Adipocyte (in vitro differentiated cells): ENCODE measurements at regions not wholly inside any gene's neighbourhood (a gene's known extent, or its start where the extent isn't known, plus 50 kb on each side); places are given as distances from the start of the nearest gene placed in this dataset.

Experiments
- DNase-seq: peaks from one replicate; pipeline ENCODE4 v3.0.0-alpha.2; 2015; ENCODE audit warnings: low read depth
- H3K27me3 ChIP-seq: replicated peaks from 2 replicates; pipeline ENCODE4 v1.7.0; 2013; ENCODE audit warnings: mild to moderate bottlenecking, low read length, moderate library complexity; ENCODE audit not compliant: control insufficient read depth, insufficient read depth
- H3K36me3 ChIP-seq: 2 replicates; pipeline ENCODE4 v1.7.0; 2013; ENCODE audit warnings: low read length, mild to moderate bottlenecking, moderate library complexity; ENCODE audit not compliant: control insufficient read depth, insufficient read depth, severe bottlenecking
- H3K4me1 ChIP-seq: 2 replicates; pipeline ENCODE4 v1.7.0; 2013; ENCODE audit warnings: mild to moderate bottlenecking, low read length, moderate library complexity; ENCODE audit not compliant: control insufficient read depth, insufficient read depth
- H3K4me3 ChIP-seq: 2 replicates; pipeline ENCODE4 v1.7.0; 2013; ENCODE audit warnings: mild to moderate bottlenecking, low read length, moderate library complexity
- H3K9ac ChIP-seq: 2 replicates; pipeline ENCODE4 v1.7.0; 2013; ENCODE audit warnings: mild to moderate bottlenecking, low read length, moderate library complexity
- H3K9me3 ChIP-seq: 2 replicates; pipeline ENCODE4 v1.7.0; 2013; ENCODE audit warnings: mild to moderate bottlenecking, low read length, moderate library complexity; ENCODE audit not compliant: control insufficient read depth

GRCh38 chr18:7490104-7490503 is 77.0 kb upstream of the PTPRM start:
- no peak overlapping the region for H3K4me3 ChIP-seq
- peaks cover 2% of the 10 kb centered on the region for H3K9me3 ChIP-seq
- H3K4me1 ChIP-seq = peaks cover 6% of the 10 kb centered on the region
- DNase-seq = no peak
- no peaks in the 10 kb centered on the region for H3K36me3 ChIP-seq
- no peak overlapping the region for H3K9ac ChIP-seq
- H3K27me3 ChIP-seq = no peaks in the 10 kb centered on the region

GRCh38 chr18:7492385-7492784 is 74.7 kb upstream of the PTPRM start:
- H3K4me3 ChIP-seq = no peak overlapping the region
- no peak overlapping the region for H3K9ac ChIP-seq
- H3K4me1 ChIP-seq = peaks cover 18% of the 10 kb centered on the region
- no peak for DNase-seq
- peaks cover 2% of the 10 kb centered on the region for H3K27me3 ChIP-seq
- H3K36me3 ChIP-seq = no peaks in the 10 kb centered on the region
- peaks cover 2% of the 10 kb centered on the region for H3K9me3 ChIP-seq

DNA sequence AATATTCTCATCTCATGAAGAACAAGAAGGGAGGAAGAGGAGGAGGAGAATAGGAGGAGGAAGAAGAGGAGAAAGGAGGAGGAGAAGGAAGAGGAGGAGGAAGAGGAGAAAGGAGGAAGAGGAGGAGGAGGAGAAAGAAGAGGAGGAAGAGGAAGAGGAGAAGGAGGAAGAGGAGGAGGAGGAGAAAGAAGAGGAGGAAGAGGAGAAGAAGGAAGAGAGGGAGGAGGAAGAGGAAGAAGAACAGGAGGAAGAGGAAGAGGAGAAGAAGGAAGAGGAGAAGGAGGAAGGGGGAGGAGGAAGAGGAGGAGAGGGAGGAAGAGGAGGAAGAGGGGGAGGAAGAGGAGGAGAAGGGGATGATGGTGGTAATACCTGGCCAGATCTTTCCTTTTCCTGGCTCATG is 70.0 kb upstream of the PTPRM start:
- H3K4me1 ChIP-seq = peaks cover 12% of the 10 kb centered on the region
- no peaks in the 10 kb centered on the region for H3K36me3 ChIP-seq
- H3K27me3 ChIP-seq = peaks cover 3% of the 10 kb centered on the region
- no peak overlapping the region for H3K9ac ChIP-seq
- H3K9me3 ChIP-seq = no peaks in the 10 kb centered on the region
- no peak for DNase-seq
- H3K4me3 ChIP-seq = no peak overlapping the region

- H3K4me3 ChIP-seq = no peak overlapping the region
- no peaks in the 10 kb centered on the region for H3K36me3 ChIP-seq
- H3K9ac ChIP-seq = no peak overlapping the region
Observed at GRCh38 chr18:7511106-7511505, 56.0 kb upstream of the PTPRM start.

GRCh38 chr18:7512348-7512747 is 54.8 kb upstream of the PTPRM start:
- peak; percentile 62 for DNase-seq

More at GRCh38 chr18:7511106-7511505, 56.0 kb upstream of the PTPRM start:
- Histone ChIP-seq H3K4me1 (peaks cover 14% of the 10 kb centered on the region), H3K9me3 (no peaks in the 10 kb centered on the region), H3K27me3 (peaks cover 9% of the 10 kb centered on the region)
- DNase-seq = no peak

DNA sequence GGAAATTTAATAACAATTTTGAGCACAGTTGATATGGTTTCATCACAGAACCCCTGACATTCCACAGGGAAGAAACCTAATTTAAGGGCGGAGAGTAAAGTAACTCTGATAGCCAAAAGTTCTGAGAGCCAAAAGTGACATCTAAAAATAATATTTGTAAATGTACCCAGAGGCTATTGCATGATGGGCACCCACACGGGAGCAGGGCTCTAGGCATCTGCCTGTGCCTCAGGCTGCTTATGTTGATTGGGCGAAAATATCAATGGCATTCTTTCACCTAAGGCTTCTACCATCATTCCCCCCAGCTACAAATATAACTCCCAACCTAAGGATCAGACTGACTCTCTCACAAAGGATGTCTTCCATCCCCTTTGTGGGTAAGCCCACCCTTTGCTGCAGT is 54.1 kb upstream of the PTPRM start:
- no peak overlapping the region for H3K4me3 ChIP-seq

More at GRCh38 chr18:7512348-7512747, 54.8 kb upstream of the PTPRM start:
- peaks cover 14% of the 10 kb centered on the region for H3K4me1 ChIP-seq
- no peak overlapping the region for H3K4me3 ChIP-seq
- no peaks in the 10 kb centered on the region for H3K9me3 ChIP-seq
- no peak overlapping the region for H3K9ac ChIP-seq
- H3K27me3 ChIP-seq = peaks cover 2% of the 10 kb centered on the region
- H3K36me3 ChIP-seq = no peaks in the 10 kb centered on the region

GRCh38 chr18:7514796-7515440 is 52.2 kb upstream of the PTPRM start:
- no peak for DNase-seq
- Histone ChIP-seq H3K9me3 (no peaks in the 10 kb centered on the region), H3K4me1 (peaks cover 14% of the 10 kb centered on the region), H3K36me3 (no peaks in the 10 kb centered on the region), H3K27me3 (no peaks in the 10 kb centered on the region), H3K9ac (no peak overlapping the region), H3K4me3 (no peak overlapping the region)

More for the DNA sequence above, 54.1 kb upstream of the PTPRM start:
- Histone ChIP-seq H3K4me1 (peaks cover 14% of the 10 kb centered on the region), H3K27me3 (no peaks in the 10 kb centered on the region), H3K9me3 (no peaks in the 10 kb centered on the region), H3K36me3 (no peaks in the 10 kb centered on the region), H3K9ac (no peak overlapping the region)
- no peak for DNase-seq

- peaks cover 14% of the 10 kb centered on the region for H3K4me1 ChIP-seq
- H3K9ac ChIP-seq = no peak overlapping the region
- no peaks in the 10 kb centered on the region for H3K27me3 ChIP-seq
- H3K4me3 ChIP-seq = no peak overlapping the region
- DNase-seq = no peak
- H3K9me3 ChIP-seq = no peaks in the 10 kb centered on the region
- H3K36me3 ChIP-seq = no peaks in the 10 kb centered on the region
Observed at GRCh38 chr18:7516266-7517117, 50.6 kb upstream of the PTPRM start.
